Cardiac septum (tissue), 1 donor: ENCODE measurements at regions not wholly inside any gene's neighbourhood (a gene's known extent, or its start where the extent isn't known, plus 50 kb on each side); places are given as distances from the start of the nearest gene placed in this dataset.
"Not testable (repeated sequence)": the region's sequence is repeated elsewhere in the genome, so short reads cannot be mapped to it uniquely, and the experiment has no call there.

Source experiments
- DNase-seq: peaks from one replicate; pipeline ENCODE4 v3.0.0-alpha.2; 2020; ENCODE audit warnings: low spot score
- intact Hi-C: fragments of 100-400 bp; cut with DNase I; formaldehyde crosslinking; loops from one replicate; pipeline ENCODE4 v1.14.0; 2022
- donor health status: DM: no; HTN: no; CAD: no.

DNA sequence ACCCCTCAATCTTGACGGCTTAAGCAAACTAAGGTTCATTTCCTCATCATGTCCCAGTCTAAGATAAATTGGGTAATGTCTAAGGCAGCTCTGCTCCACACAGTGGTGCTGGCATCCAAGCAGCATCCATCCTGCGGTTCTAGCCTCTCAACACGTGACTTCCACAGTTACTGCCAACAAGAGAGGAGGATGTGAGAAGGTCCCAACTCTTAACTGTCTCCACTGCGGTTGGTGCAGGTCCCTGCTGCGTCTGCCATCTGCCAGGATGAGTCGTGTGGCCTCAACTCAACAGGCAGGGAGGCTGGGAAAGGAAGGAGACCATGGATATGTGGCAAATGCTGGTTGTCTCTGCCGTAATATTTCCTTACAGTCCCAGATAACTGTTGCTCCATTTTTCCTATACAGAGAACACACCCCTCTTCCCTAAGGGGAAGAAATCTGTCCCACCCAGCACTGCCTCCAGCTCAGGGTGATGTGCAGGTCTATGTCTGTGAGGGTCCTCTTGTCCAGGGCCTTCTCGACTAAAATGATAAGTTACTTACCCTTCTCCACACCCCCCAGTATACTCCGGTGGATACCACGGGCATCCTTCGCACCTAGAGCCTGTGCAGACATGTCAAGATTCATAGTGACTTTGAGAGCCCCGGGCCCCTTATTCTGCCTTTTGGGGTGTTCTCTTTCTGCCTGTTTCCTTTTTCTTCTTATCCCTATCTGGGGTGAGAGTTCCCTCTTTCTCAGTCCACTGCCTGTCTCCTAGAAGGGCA is 64.7 kb downstream of the KCNJ18 start:
- peak; percentile 53 for DNase-seq
- intact Hi-C loops, result no loop called here

- intact Hi-C loops, DNase-seq: not testable (repeated sequence)
Measured at GRCh38 chr17:21759636-21760035, 67.3 kb downstream of the KCNJ18 start.

- intact Hi-C loops, result not testable (repeated sequence)
- peak; percentile 46 for DNase-seq
Measured at GRCh38 chr17:21763738-21764340, 71.5 kb downstream of the KCNJ18 start.

GRCh38 chr17:21765651-21766290 is 73.4 kb downstream of the KCNJ18 start:
- intact Hi-C loops, result not testable (repeated sequence)
- peak; percentile 63 for DNase-seq

GRCh38 chr17:21766565-21766964 is 74.2 kb downstream of the KCNJ18 start:
- DNase-seq, result peak; percentile 43
- intact Hi-C loops, result not testable (repeated sequence)

DNA sequence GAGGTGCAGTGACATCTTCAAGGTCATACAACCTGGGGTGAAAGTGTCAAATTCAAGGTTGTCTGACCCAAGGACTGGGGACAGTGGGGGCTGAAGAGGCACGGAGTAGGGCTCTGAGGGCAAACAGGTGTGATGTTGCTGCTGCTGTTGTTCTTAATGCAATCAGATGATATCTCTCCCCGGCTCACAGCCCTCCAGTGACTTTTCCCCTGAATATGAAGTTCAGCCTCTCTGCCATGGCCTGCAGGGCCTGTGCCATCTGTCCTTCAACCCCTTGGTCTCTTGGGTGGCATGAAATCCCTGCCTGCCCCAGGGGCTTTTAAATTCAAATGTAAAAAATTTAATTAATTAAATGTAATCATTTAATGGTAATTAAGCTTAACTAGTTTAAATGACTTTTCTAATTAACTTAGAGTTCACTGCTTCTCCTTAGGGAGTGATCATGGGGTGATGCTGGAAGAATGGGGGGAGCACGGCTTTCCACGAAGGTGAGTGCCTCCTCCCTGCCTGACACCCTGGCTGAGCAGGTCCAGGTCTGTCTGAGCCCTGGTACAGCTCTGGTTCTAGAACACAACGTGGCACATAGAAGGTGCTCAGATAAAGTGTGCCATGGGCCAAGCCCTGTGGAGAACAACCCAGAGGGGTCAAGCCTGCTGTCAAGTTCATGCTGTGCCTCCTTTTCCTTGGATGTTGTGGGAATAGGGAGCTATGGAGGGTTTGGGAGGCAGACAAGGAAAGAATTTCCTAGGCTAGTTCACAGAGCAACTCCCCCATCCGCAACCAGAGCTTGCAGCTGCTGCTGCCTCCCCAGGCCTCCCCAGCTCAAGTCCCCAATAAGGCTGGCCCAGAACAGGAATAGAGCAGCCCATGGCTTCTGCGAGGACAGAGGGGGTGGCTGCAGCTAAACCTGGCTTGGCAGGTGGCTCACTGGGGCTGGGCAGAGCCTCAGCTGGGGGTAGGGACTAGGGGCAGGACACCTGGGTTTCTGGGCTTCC is 75.1 kb downstream of the KCNJ18 start:
- intact Hi-C loops, result not testable (repeated sequence)
- peak; percentile 55 for DNase-seq

DNA sequence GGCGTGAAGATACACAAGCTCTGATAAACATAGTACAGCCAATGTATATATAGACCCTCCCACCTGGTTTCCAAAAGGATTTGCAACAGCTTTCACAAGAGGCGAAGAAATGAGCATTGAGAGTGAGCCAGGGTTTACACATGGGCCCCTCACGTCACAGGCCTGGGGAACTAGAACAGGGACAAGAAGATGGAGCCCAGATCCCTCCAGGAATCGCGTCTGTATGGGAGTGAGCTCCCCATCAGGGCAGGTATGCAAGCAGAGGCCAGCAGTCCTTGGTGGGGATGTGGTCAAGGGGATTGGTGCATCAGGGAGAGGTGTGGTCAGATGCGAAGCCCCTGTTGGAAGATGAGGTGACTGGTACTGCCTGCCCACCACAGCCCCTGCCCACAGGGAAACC is 75.9 kb downstream of the KCNJ18 start:
- DNase-seq, result peak; percentile 71
- intact Hi-C loops, result not testable (repeated sequence)

DNA sequence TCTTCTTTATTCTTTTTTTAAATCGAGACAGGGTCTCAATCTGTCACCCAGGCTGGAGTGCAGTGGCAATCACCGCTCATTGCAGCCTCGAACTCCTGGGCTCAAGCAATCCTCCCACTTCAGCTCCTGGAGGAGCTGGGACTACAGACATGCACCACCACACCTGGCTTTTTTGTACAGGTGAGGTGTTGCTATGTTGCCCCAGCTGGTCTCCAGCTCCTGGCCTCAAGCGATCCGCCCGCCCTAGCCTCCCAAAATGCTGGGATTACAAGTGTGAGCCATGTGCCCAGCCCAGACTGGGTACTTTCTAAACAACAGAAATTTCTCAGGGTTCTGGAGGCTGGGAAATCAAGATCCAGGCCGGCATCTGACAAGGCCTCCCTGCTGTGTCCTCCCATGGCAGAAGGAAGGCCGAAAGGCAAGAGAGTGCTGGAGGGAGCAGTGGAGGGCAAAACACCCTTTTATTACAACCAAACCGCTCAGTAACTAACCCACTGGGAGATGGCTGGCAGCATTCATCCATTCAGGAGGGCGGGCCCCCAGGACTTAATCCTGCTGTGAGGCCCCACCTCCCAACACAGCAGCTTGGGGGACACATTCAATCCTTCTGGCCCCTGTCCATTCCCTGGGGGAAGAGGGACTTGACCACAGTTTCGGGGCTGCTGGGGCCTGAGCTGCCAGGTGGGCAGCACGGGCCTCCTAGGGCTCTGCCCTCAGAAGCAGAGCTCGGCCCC is 76.6 kb downstream of the KCNJ18 start:
- intact Hi-C loops, result not testable (repeated sequence)

GRCh38 chr17:21769781-21770180 is 77.5 kb downstream of the KCNJ18 start:
- intact Hi-C loops, DNase-seq: not testable (repeated sequence)

More for the DNA sequence above, 76.6 kb downstream of the KCNJ18 start:
- DNase-seq, result peak; percentile 39

- peak; percentile 33 for DNase-seq
- intact Hi-C loops, result not testable (repeated sequence)
Measured at GRCh38 chr17:21770466-21771446, 78.4 kb downstream of the KCNJ18 start.

- intact Hi-C loops, result no loop called here
- no peak for DNase-seq
Measured at GRCh38 chr17:21772321-21772720, 80.0 kb downstream of the KCNJ18 start.

GRCh38 chr17:21772991-21773713 is 80.8 kb downstream of the KCNJ18 start:
- intact Hi-C loops, DNase-seq: not testable (repeated sequence)

DNA sequence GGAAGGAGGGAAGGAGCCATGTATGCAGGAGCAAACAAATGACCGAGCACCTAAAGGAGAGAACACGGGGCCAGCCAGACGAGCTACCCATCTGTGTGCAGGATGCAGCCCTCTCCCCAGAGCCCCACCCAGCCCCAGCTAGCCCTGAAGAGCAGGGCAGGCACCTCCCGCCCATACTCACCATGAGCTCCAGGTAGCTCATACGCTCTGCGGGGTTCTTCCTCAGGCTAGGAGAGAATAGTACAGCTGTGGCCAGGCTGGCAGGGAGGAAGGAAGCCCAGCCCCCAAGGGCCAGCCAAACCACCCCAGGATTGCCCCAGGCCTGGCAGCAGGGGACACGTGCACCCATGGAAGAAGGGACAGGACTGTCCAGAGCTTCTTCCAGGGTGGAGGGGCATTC is 81.9 kb downstream of the KCNJ18 start:
- intact Hi-C loops, result no loop called here
- DNase-seq, result no peak

- DNase-seq, intact Hi-C loops: not testable (repeated sequence)
Measured at GRCh38 chr17:21775566-21775965, 83.2 kb downstream of the KCNJ18 start.

DNA sequence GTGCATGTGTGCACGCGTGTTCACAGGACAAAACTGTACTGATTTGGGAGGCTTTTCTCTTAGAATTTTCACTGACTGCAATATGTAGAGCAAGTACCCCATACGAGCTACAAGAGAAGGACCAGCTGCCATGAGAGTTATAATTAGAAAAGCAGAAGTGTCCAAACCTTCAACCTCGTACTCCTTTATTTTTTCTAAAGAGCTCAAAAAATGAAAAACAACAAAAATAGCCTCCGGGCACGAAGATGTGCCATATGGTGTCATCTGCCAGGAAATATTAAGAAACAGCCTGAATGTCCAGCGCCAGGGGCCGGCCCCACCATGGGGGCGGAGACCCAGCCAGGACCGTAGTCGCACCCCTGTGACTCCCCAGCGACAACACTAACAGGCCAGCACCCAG is 84.6 kb downstream of the KCNJ18 start:
- intact Hi-C loops, DNase-seq: not testable (repeated sequence)

DNA sequence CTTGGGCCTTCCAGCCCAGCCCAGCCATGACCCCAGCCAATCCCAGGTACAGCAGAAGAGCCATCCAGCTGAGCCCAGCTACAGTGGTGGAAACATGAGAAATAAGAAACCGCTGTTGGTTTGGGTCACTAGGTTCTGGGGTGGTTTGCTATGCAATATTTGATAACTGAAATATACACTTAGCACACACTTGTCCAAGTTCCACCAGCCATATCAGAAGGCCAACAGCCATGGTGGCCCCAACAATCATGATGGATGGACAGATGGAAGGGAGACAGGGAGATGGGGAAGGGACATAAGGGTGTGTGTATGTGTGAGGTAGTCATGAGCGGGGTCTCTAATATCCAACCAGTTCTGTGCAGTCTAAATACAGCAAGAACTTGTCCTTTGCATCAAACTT is 86.5 kb downstream of the KCNJ18 start:
- DNase-seq, intact Hi-C loops: not testable (repeated sequence)

- intact Hi-C loops, DNase-seq: not testable (repeated sequence)
Measured at GRCh38 chr17:21780293-21780888, 88.1 kb downstream of the KCNJ18 start.
